ENCODE measurements at regions not wholly inside any gene's neighbourhood (a gene's known extent, or its start where the extent isn't known, plus 50 kb on each side); places are given as distances from the start of the nearest gene placed in this dataset.

GRCh38 chr12:58253663-58254062, 312.3 kb downstream of the ATP23 start:
- no peaks in the 10 kb centered on the region for H3K4me1 Mint-ChIP-seq (ENCODE audit: unreplicated experiment)
- no peak overlapping the region for H3K27ac Mint-ChIP-seq
- H3K4me3 Mint-ChIP-seq = no peak overlapping the region
- H3K36me3 Mint-ChIP-seq = no peaks in the 10 kb centered on the region
- TF ChIP-seq, protein P1, sequence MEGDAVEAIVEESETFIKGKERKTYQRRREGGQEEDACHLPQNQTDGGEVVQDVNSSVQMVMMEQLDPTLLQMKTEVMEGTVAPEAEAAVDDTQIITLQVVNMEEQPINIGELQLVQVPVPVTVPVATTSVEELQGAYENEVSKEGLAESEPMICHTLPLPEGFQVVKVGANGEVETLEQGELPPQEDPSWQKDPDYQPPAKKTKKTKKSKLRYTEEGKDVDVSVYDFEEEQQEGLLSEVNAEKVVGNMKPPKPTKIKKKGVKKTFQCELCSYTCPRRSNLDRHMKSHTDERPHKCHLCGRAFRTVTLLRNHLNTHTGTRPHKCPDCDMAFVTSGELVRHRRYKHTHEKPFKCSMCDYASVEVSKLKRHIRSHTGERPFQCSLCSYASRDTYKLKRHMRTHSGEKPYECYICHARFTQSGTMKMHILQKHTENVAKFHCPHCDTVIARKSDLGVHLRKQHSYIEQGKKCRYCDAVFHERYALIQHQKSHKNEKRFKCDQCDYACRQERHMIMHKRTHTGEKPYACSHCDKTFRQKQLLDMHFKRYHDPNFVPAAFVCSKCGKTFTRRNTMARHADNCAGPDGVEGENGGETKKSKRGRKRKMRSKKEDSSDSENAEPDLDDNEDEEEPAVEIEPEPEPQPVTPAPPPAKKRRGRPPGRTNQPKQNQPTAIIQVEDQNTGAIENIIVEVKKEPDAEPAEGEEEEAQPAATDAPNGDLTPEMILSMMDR (conservative IDR thresholded peaks at IDR 0.05) = no peak
- DNase-seq (ENCODE audit: extremely low spot score, unreplicated experiment) = no peak
- peaks cover 4% of the 10 kb centered on the region for H3K27me3 Mint-ChIP-seq
- H3K9me3 Mint-ChIP-seq = no peaks in the 10 kb centered on the region

DNA sequence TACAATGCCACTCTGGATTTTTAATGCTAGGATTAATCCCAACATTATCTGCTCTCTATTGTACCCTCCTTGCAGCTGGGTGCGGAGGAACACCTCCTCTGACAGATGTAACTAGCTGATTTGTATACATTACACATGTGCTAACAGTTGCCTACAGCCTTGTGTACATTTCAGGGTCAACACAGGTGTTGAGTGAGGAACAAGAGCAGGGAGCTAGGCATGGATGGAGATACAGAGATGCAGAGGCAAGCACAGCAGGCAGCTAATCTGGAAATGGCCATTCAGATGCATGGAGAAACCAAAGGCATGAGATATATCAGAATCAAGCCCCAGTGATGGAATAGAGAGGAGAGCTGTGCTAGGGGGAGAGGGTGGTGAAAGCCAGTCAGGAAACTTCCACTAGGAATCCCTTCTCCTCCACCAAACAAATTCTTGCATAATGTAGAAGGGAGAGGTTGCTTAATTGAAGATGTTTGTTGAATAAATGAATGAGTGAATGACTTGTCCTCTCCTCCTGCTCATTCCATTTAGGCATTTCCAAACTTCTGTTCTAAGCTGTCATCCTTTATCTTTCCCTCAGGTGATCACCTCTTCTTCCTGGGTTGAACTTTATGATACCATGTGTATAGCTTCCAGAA, 313.2 kb downstream of the ATP23 start:
- H3K4me3 Mint-ChIP-seq = no peak overlapping the region
- TF ChIP-seq, protein P1 (conservative IDR thresholded peaks at IDR 0.05) = no peak
- H3K9me3 Mint-ChIP-seq = no peaks in the 10 kb centered on the region
- H3K27me3 Mint-ChIP-seq = peaks cover 4% of the 10 kb centered on the region
- no peak for DNase-seq (ENCODE audit: extremely low spot score, unreplicated experiment)
- no peak overlapping the region for H3K27ac Mint-ChIP-seq
- H3K4me1 Mint-ChIP-seq (ENCODE audit: unreplicated experiment) = no peaks in the 10 kb centered on the region
- no peaks in the 10 kb centered on the region for H3K36me3 Mint-ChIP-seq

GRCh38 chr12:58262796-58263195, 321.4 kb downstream of the ATP23 start:
- no peak for DNase-seq (ENCODE audit: extremely low spot score, unreplicated experiment)
- H3K4me3 Mint-ChIP-seq = no peak overlapping the region
- no peaks in the 10 kb centered on the region for H3K36me3 Mint-ChIP-seq
- TF ChIP-seq, protein P1 (conservative IDR thresholded peaks at IDR 0.05) = no peak
- H3K27ac Mint-ChIP-seq = no peak overlapping the region
- peaks cover 3% of the 10 kb centered on the region for H3K27me3 Mint-ChIP-seq
- peaks cover 4% of the 10 kb centered on the region for H3K9me3 Mint-ChIP-seq
- H3K4me1 Mint-ChIP-seq (ENCODE audit: unreplicated experiment) = no peaks in the 10 kb centered on the region

DNA sequence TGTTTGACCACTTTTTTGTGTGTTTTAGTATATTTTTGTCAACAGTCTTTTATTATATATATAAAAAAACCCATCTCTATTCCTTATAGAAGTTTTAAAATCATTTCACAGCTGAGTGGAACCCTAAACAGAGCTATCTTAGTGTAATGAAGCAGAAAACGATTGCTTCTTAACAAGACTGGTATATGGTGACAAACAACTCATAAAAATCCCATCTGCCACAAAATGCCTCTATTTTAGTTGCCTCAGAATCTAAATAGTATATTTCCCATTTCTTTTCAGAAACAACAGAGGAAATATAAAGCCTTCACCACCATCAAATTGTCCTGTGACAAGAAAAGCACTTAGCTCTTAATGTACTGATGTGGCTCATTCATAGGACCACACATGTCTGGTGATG, 322.4 kb downstream of the ATP23 start:
- no peak overlapping the region for H3K27ac Mint-ChIP-seq
- H3K36me3 Mint-ChIP-seq = no peaks in the 10 kb centered on the region
- TF ChIP-seq, protein P1 (conservative IDR thresholded peaks at IDR 0.05) = no peak
- no peak for DNase-seq (ENCODE audit: extremely low spot score, unreplicated experiment)
- peaks cover 4% of the 10 kb centered on the region for H3K9me3 Mint-ChIP-seq
- peaks cover 8% of the 10 kb centered on the region for H3K27me3 Mint-ChIP-seq
- peaks cover 5% of the 10 kb centered on the region for H3K4me1 Mint-ChIP-seq (ENCODE audit: unreplicated experiment)
- H3K4me3 Mint-ChIP-seq = no peak overlapping the region

DNA sequence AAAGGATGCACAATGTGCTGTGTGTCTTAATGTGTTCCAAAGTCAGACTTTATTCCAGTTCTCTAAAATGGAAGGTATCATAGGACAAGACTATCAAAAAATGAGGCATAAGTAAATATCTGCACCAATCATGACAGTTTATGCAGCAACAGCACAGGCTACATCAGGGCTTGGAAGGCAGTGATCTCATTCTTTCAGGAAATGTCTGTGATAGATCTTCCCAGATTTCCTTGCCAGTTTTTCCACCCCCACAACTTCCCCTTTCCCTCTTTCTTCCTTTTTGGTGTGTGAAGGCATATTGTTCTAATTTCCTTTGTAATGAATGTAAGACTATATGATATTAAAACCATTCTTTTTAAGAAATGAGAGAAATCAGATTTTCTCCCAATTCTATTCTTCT, 326.7 kb downstream of the ATP23 start:
- H3K36me3 Mint-ChIP-seq = no peaks in the 10 kb centered on the region
- DNase-seq (ENCODE audit: extremely low spot score, unreplicated experiment) = no peak
- H3K27me3 Mint-ChIP-seq = peaks cover 9% of the 10 kb centered on the region
- peaks cover 4% of the 10 kb centered on the region for H3K9me3 Mint-ChIP-seq
- TF ChIP-seq, protein P1 (conservative IDR thresholded peaks at IDR 0.05) = no peak
- no peak overlapping the region for H3K27ac Mint-ChIP-seq
- no peak overlapping the region for H3K4me3 Mint-ChIP-seq
- H3K4me1 Mint-ChIP-seq (ENCODE audit: unreplicated experiment) = peaks cover 7% of the 10 kb centered on the region

GRCh38 chr12:58269476-58269875, 328.1 kb downstream of the ATP23 start:
- Mint-ChIP-seq H3K4me1 (ENCODE audit: unreplicated experiment) (peaks cover 7% of the 10 kb centered on the region), H3K4me3 (no peak overlapping the region), H3K27ac (no peak overlapping the region), H3K27me3 (peaks cover 9% of the 10 kb centered on the region), H3K36me3 (no peaks in the 10 kb centered on the region), H3K9me3 (peaks cover 4% of the 10 kb centered on the region)
- TF ChIP-seq, protein P1 (conservative IDR thresholded peaks at IDR 0.05) = no peak
- DNase-seq (ENCODE audit: extremely low spot score, unreplicated experiment) = no peak

Measured in type B pancreatic cell (in vitro differentiated cells).